HepG2 (cell line): ENCODE measurements at regions not wholly inside any gene's neighbourhood (a gene's known extent, or its start where the extent isn't known, plus 50 kb on each side); places are given as distances from the start of the nearest gene placed in this dataset.

Experiments
- CBX1 ChIP-seq: IDR thresholded peaks from one replicate; pipeline ENCODE4 v1.6.1; 2016; ENCODE audit warnings: antibody characterized with exemption, low read depth
- CTCF ChIP-seq: sonication (generic); formaldehyde crosslinking; IDR thresholded peaks from 2 replicates; pipeline ENCODE4 v1.5.0; 2020; ENCODE audit warnings: mild to moderate bottlenecking, missing genetic modification reagents, moderate library complexity
- FOXM1 ChIP-seq: sonication (generic); formaldehyde crosslinking; IDR thresholded peaks from 2 replicates; pipeline ENCODE4 v1.5.0; 2020; ENCODE audit warnings: missing genetic modification reagents
- RAD21 ChIP-seq: fragments of 450-650 bp; formaldehyde crosslinking; IDR thresholded peaks from 2 replicates; pipeline ENCODE4 v1.5.0; 2020; ENCODE audit warnings: mild to moderate bottlenecking
- ZNF10 ChIP-seq: sonication (generic); formaldehyde crosslinking; IDR thresholded peaks from 2 replicates; pipeline ENCODE4 v1.4.0; 2020; ENCODE audit warnings: mild to moderate bottlenecking, low read depth, missing genetic modification reagents, borderline replicate concordance
- ZNF263 ChIP-seq: sonication (generic); formaldehyde crosslinking; IDR thresholded peaks from 2 replicates; pipeline ENCODE4 v1.4.0; 2020; ENCODE audit warnings: missing genetic modification reagents

- no peak for TF ChIP-seq CTCF (CRISPR knock-in tag)
- no peak for TF ChIP-seq RAD21
- no peak for TF ChIP-seq CBX1
- no peak for TF ChIP-seq FOXM1
- TF ChIP-seq ZNF263 (CRISPR knock-in tag) = no peak
- TF ChIP-seq ZNF10 = no peak
Observed at GRCh38 chr7:131652194-131652593, 95.8 kb upstream of the PODXL start.
